Keratinocyte (primary cell): ENCODE measurements at regions not wholly inside any gene's neighbourhood (a gene's known extent, or its start where the extent isn't known, plus 50 kb on each side); places are given as distances from the start of the nearest gene placed in this dataset.

Source experiments
- EZH2 ChIP-seq: IDR thresholded peaks from one replicate; pipeline ENCODE4 v1.6.1; 2012; ENCODE audit warnings: inconsistent platforms, mild to moderate bottlenecking, low read length, moderate library complexity
- TF ChIP-seq, protein P1 (sequence below), 3 experiments: IDR thresholded peaks in 1 of 3; conservative IDR thresholded peaks in 1 of 3; optimal IDR thresholded peaks in 1 of 3; 2 replicates in 2 of 3; 3 replicates in 1 of 3; pipeline versions ENCODE3 to v1.5.1; 2011; ENCODE audit warnings: low read length in 3 of 3, mild to moderate bottlenecking in 3 of 3, moderate library complexity in 2 of 3, control low read depth in 1 of 3, inconsistent platforms in 1 of 3; ENCODE audit not compliant: insufficient read depth in 2 of 3; ENCODE audit errors: extremely low read depth in 1 of 3

DNA sequence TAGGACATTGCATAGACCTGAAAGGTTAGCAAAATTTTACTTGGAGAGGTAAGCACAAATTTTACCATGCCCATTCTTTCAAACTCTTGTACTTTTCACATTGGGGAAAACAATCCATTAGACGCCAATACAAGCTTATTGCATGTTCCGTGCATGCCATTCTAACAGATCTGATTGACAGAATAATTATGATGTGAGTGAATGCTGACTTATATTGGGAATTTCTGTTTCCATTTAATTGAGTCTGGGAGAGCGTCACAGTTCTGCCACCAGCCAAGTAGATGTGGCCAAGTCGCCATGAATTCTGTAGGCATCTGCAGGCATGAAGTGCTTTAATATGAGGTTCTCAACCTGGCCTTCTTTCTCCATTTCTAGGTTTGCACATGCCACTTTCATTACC, 1097.4 kb downstream of the VRK1 start:
- TF ChIP-seq EZH2, result no peak
- TF ChIP-seq, protein P1, sequence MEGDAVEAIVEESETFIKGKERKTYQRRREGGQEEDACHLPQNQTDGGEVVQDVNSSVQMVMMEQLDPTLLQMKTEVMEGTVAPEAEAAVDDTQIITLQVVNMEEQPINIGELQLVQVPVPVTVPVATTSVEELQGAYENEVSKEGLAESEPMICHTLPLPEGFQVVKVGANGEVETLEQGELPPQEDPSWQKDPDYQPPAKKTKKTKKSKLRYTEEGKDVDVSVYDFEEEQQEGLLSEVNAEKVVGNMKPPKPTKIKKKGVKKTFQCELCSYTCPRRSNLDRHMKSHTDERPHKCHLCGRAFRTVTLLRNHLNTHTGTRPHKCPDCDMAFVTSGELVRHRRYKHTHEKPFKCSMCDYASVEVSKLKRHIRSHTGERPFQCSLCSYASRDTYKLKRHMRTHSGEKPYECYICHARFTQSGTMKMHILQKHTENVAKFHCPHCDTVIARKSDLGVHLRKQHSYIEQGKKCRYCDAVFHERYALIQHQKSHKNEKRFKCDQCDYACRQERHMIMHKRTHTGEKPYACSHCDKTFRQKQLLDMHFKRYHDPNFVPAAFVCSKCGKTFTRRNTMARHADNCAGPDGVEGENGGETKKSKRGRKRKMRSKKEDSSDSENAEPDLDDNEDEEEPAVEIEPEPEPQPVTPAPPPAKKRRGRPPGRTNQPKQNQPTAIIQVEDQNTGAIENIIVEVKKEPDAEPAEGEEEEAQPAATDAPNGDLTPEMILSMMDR (optimal IDR thresholded peaks at IDR 0.05 in 1 of 3, IDR thresholded peaks at IDR 0.05 in 1 of 3, conservative IDR thresholded peaks at IDR 0.05 in 1 of 3; ENCODE audit: extremely low read depth in 1 of 3, insufficient read depth in 2 of 3, low read length in 3 of 3), result no peak
